ENCODE measurements at regions not wholly inside any gene's neighbourhood (a gene's known extent, or its start where the extent isn't known, plus 50 kb on each side); places are given as distances from the start of the nearest gene placed in this dataset.

GRCh38 chr6:108764580-108764950 lies 83.7 kb upstream of the ARMC2 start:
- H3K27me3 ChIP-seq (replicated peaks; ENCODE audit: control insufficient read depth, insufficient read depth, low read length, poor library complexity, severe bottlenecking): no peaks in the 10 kb centered on the region
- no peak overlapping the region for H3K4me3 ChIP-seq (ENCODE audit: insufficient read depth, low read depth, low read length, poor library complexity, severe bottlenecking)
- no peaks in the 10 kb centered on the region for H3K9me3 ChIP-seq (ENCODE audit: control insufficient read depth, low read length)
- no peak for DNase-seq
- H3K4me1 ChIP-seq (ENCODE audit: control insufficient read depth, insufficient read depth, low read length, poor library complexity, severe bottlenecking): no peaks in the 10 kb centered on the region
- no peaks in the 10 kb centered on the region for H3K36me3 ChIP-seq (ENCODE audit: control insufficient read depth, insufficient read depth, low read length)
- no peak overlapping the region for H3K27ac ChIP-seq (ENCODE audit: insufficient read depth, low read length, poor library complexity, severe bottlenecking)

GRCh38 chr6:108765495-108765894 lies 82.7 kb upstream of the ARMC2 start:
- H3K9me3 ChIP-seq (ENCODE audit: control insufficient read depth, low read length): no peaks in the 10 kb centered on the region
- H3K27me3 ChIP-seq (replicated peaks; ENCODE audit: control insufficient read depth, insufficient read depth, low read length, poor library complexity, severe bottlenecking): no peaks in the 10 kb centered on the region
- no peaks in the 10 kb centered on the region for H3K4me1 ChIP-seq (ENCODE audit: control insufficient read depth, insufficient read depth, low read length, poor library complexity, severe bottlenecking)
- H3K27ac ChIP-seq (ENCODE audit: insufficient read depth, low read length, poor library complexity, severe bottlenecking): no peak overlapping the region
- H3K36me3 ChIP-seq (ENCODE audit: control insufficient read depth, insufficient read depth, low read length): no peaks in the 10 kb centered on the region
- no peak overlapping the region for H3K4me3 ChIP-seq (ENCODE audit: insufficient read depth, low read depth, low read length, poor library complexity, severe bottlenecking)
- DNase-seq: no peak

GRCh38 chr6:108766419-108766818 lies 81.8 kb upstream of the ARMC2 start:
- Histone ChIP-seq H3K27ac (ENCODE audit: insufficient read depth, low read length, poor library complexity, severe bottlenecking) (no peak overlapping the region), H3K4me3 (ENCODE audit: insufficient read depth, low read depth, low read length, poor library complexity, severe bottlenecking) (no peak overlapping the region), H3K4me1 (ENCODE audit: control insufficient read depth, insufficient read depth, low read length, poor library complexity, severe bottlenecking) (no peaks in the 10 kb centered on the region), H3K27me3 (replicated peaks; ENCODE audit: control insufficient read depth, insufficient read depth, low read length, poor library complexity, severe bottlenecking) (no peaks in the 10 kb centered on the region), H3K9me3 (ENCODE audit: control insufficient read depth, low read length) (no peaks in the 10 kb centered on the region), H3K36me3 (ENCODE audit: control insufficient read depth, insufficient read depth, low read length) (no peaks in the 10 kb centered on the region)
- DNase-seq: no peak

GRCh38 chr6:108766886-108767285 lies 81.3 kb upstream of the ARMC2 start:
- no peak overlapping the region for H3K4me3 ChIP-seq (ENCODE audit: insufficient read depth, low read depth, low read length, poor library complexity, severe bottlenecking)
- H3K36me3 ChIP-seq (ENCODE audit: control insufficient read depth, insufficient read depth, low read length): no peaks in the 10 kb centered on the region
- DNase-seq: no peak
- H3K27me3 ChIP-seq (replicated peaks; ENCODE audit: control insufficient read depth, insufficient read depth, low read length, poor library complexity, severe bottlenecking): no peaks in the 10 kb centered on the region
- no peaks in the 10 kb centered on the region for H3K9me3 ChIP-seq (ENCODE audit: control insufficient read depth, low read length)
- no peak overlapping the region for H3K27ac ChIP-seq (ENCODE audit: insufficient read depth, low read length, poor library complexity, severe bottlenecking)
- H3K4me1 ChIP-seq (ENCODE audit: control insufficient read depth, insufficient read depth, low read length, poor library complexity, severe bottlenecking): no peaks in the 10 kb centered on the region

GRCh38 chr6:108767418-108768165 lies 80.6 kb upstream of the ARMC2 start:
- H3K4me1 ChIP-seq (ENCODE audit: control insufficient read depth, insufficient read depth, low read length, poor library complexity, severe bottlenecking): no peaks in the 10 kb centered on the region
- no peak for DNase-seq

GRCh38 chr6:108768166-108768555 lies 80.1 kb upstream of the ARMC2 start:
- Histone ChIP-seq H3K9me3 (ENCODE audit: control insufficient read depth, low read length) (no peaks in the 10 kb centered on the region), H3K36me3 (ENCODE audit: control insufficient read depth, insufficient read depth, low read length) (no peaks in the 10 kb centered on the region), H3K27ac (ENCODE audit: insufficient read depth, low read length, poor library complexity, severe bottlenecking) (no peak overlapping the region), H3K4me3 (ENCODE audit: insufficient read depth, low read depth, low read length, poor library complexity, severe bottlenecking) (no peak overlapping the region), H3K4me1 (ENCODE audit: control insufficient read depth, insufficient read depth, low read length, poor library complexity, severe bottlenecking) (no peaks in the 10 kb centered on the region), H3K27me3 (replicated peaks; ENCODE audit: control insufficient read depth, insufficient read depth, low read length, poor library complexity, severe bottlenecking) (no peaks in the 10 kb centered on the region)
- DNase-seq: no peak

More at GRCh38 chr6:108767418-108768165, 80.6 kb upstream of the ARMC2 start:
- no peaks in the 10 kb centered on the region for H3K9me3 ChIP-seq (ENCODE audit: control insufficient read depth, low read length)
- no peaks in the 10 kb centered on the region for H3K27me3 ChIP-seq (replicated peaks; ENCODE audit: control insufficient read depth, insufficient read depth, low read length, poor library complexity, severe bottlenecking)
- no peak overlapping the region for H3K4me3 ChIP-seq (ENCODE audit: insufficient read depth, low read depth, low read length, poor library complexity, severe bottlenecking)
- no peak overlapping the region for H3K27ac ChIP-seq (ENCODE audit: insufficient read depth, low read length, poor library complexity, severe bottlenecking)
- no peaks in the 10 kb centered on the region for H3K36me3 ChIP-seq (ENCODE audit: control insufficient read depth, insufficient read depth, low read length)

GRCh38 chr6:108768792-108769524 lies 79.3 kb upstream of the ARMC2 start:
- no peaks in the 10 kb centered on the region for H3K27me3 ChIP-seq (replicated peaks; ENCODE audit: control insufficient read depth, insufficient read depth, low read length, poor library complexity, severe bottlenecking)
- H3K9me3 ChIP-seq (ENCODE audit: control insufficient read depth, low read length): no peaks in the 10 kb centered on the region
- no peak overlapping the region for H3K27ac ChIP-seq (ENCODE audit: insufficient read depth, low read length, poor library complexity, severe bottlenecking)
- H3K4me1 ChIP-seq (ENCODE audit: control insufficient read depth, insufficient read depth, low read length, poor library complexity, severe bottlenecking): no peaks in the 10 kb centered on the region
- DNase-seq: no peak
- H3K4me3 ChIP-seq (ENCODE audit: insufficient read depth, low read depth, low read length, poor library complexity, severe bottlenecking): no peak overlapping the region
- no peaks in the 10 kb centered on the region for H3K36me3 ChIP-seq (ENCODE audit: control insufficient read depth, insufficient read depth, low read length)

GRCh38 chr6:108771421-108771820 lies 76.8 kb upstream of the ARMC2 start:
- Histone ChIP-seq H3K27ac (ENCODE audit: insufficient read depth, low read length, poor library complexity, severe bottlenecking) (no peak overlapping the region), H3K9me3 (ENCODE audit: control insufficient read depth, low read length) (no peaks in the 10 kb centered on the region), H3K4me1 (ENCODE audit: control insufficient read depth, insufficient read depth, low read length, poor library complexity, severe bottlenecking) (no peaks in the 10 kb centered on the region), H3K4me3 (ENCODE audit: insufficient read depth, low read depth, low read length, poor library complexity, severe bottlenecking) (no peak overlapping the region), H3K27me3 (replicated peaks; ENCODE audit: control insufficient read depth, insufficient read depth, low read length, poor library complexity, severe bottlenecking) (no peaks in the 10 kb centered on the region), H3K36me3 (ENCODE audit: control insufficient read depth, insufficient read depth, low read length) (no peaks in the 10 kb centered on the region)
- DNase-seq: no peak

- no peaks in the 10 kb centered on the region for H3K27me3 ChIP-seq (replicated peaks; ENCODE audit: control insufficient read depth, insufficient read depth, low read length, poor library complexity, severe bottlenecking)
- DNase-seq: no peak
- no peak overlapping the region for H3K27ac ChIP-seq (ENCODE audit: insufficient read depth, low read length, poor library complexity, severe bottlenecking)
- H3K4me3 ChIP-seq (ENCODE audit: insufficient read depth, low read depth, low read length, poor library complexity, severe bottlenecking): no peak overlapping the region
- H3K9me3 ChIP-seq (ENCODE audit: control insufficient read depth, low read length): no peaks in the 10 kb centered on the region
- H3K4me1 ChIP-seq (ENCODE audit: control insufficient read depth, insufficient read depth, low read length, poor library complexity, severe bottlenecking): no peaks in the 10 kb centered on the region
- no peaks in the 10 kb centered on the region for H3K36me3 ChIP-seq (ENCODE audit: control insufficient read depth, insufficient read depth, low read length)
Measured at GRCh38 chr6:108774555-108774954, 73.7 kb upstream of the ARMC2 start.

- H3K4me3 ChIP-seq (ENCODE audit: insufficient read depth, low read depth, low read length, poor library complexity, severe bottlenecking): no peak overlapping the region
- no peaks in the 10 kb centered on the region for H3K27me3 ChIP-seq (replicated peaks; ENCODE audit: control insufficient read depth, insufficient read depth, low read length, poor library complexity, severe bottlenecking)
- no peak for DNase-seq
- no peaks in the 10 kb centered on the region for H3K9me3 ChIP-seq (ENCODE audit: control insufficient read depth, low read length)
- H3K4me1 ChIP-seq (ENCODE audit: control insufficient read depth, insufficient read depth, low read length, poor library complexity, severe bottlenecking): no peaks in the 10 kb centered on the region
- H3K36me3 ChIP-seq (ENCODE audit: control insufficient read depth, insufficient read depth, low read length): no peaks in the 10 kb centered on the region
- H3K27ac ChIP-seq (ENCODE audit: insufficient read depth, low read length, poor library complexity, severe bottlenecking): no peak overlapping the region
Measured at GRCh38 chr6:108777536-108777935, 70.7 kb upstream of the ARMC2 start.
